ENCODE measurements at regions not wholly inside any gene's neighbourhood (a gene's known extent, or its start where the extent isn't known, plus 50 kb on each side); places are given as distances from the start of the nearest gene placed in this dataset.

DNA sequence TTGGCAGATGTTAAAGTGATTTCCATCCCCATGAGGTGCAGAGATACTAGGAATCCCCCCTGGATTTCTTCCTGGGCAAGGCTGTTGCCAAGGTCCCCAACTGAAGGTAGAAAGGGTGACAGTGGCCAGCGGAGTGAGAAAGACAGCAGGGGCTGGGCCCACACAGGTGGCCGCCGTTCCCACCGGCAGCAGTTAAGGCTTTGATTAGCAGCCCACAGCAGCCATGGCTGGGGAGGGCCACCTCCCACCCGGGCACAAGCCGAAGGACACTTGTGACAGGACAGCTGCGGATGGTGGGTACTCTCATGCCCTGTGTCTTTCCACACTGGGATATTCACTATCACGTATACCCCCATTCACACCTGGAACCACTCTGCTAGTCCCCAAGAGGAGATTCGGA is 63.9 kb upstream of the CDYL start:
- ChIA-PET POLR2A (no interaction called here), CTCF (no interaction called here)
- no peak for TF ChIP-seq CTCF (IDR thresholded peaks at IDR 0.05; ENCODE audit: insufficient read depth, low read length, missing control alignments)
- H3K4me3 ChIP-seq (ENCODE audit: low read depth, low read length) = no peak overlapping the region
- DNase-seq (ENCODE audit: low read depth, low spot score) = no peak

GRCh38 chr6:4707011-4707410 is 69.2 kb upstream of the CDYL start:
- no peak for TF ChIP-seq CTCF (IDR thresholded peaks at IDR 0.05; ENCODE audit: insufficient read depth, low read length, missing control alignments)
- no peak for DNase-seq (ENCODE audit: low read depth, low spot score)
- H3K4me3 ChIP-seq (ENCODE audit: low read depth, low read length) = no peak overlapping the region
- POLR2A ChIA-PET = no interaction called here
- CTCF ChIA-PET = no interaction called here

GRCh38 chr6:4705809-4706208 is 70.4 kb upstream of the CDYL start:
- H3K4me3 ChIP-seq (ENCODE audit: low read depth, low read length) = no peak overlapping the region
- POLR2A ChIA-PET = no interaction called here
- TF ChIP-seq CTCF (IDR thresholded peaks at IDR 0.05; ENCODE audit: insufficient read depth, low read length, missing control alignments) = no peak
- CTCF ChIA-PET = no interaction called here
- no peak for DNase-seq (ENCODE audit: low read depth, low spot score)

DNA sequence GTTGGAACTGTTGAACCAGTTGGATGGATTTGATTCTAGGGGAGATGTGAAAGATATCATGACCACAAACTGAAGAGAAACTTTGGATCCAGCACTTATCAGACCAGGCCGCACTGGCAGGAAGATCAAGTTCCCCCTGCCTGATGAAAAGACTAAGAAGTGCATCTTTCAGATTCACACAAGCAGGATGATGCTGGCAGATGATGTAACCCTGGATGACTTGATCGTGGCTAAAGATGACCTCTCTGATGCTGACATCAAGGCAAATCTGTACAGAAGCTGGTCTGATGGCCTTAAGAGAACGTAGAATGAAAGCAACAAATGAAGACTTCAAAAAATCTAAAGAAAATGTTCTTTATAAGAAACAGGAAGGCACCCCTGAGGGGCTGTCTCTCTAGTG is 72.8 kb upstream of the CDYL start:
- CTCF ChIA-PET = no interaction called here
- no peak overlapping the region for H3K4me3 ChIP-seq (ENCODE audit: low read depth, low read length)
- POLR2A ChIA-PET = no interaction called here
- no peak for TF ChIP-seq CTCF (IDR thresholded peaks at IDR 0.05; ENCODE audit: insufficient read depth, low read length, missing control alignments)
- DNase-seq (ENCODE audit: low read depth, low spot score) = no peak

DNA sequence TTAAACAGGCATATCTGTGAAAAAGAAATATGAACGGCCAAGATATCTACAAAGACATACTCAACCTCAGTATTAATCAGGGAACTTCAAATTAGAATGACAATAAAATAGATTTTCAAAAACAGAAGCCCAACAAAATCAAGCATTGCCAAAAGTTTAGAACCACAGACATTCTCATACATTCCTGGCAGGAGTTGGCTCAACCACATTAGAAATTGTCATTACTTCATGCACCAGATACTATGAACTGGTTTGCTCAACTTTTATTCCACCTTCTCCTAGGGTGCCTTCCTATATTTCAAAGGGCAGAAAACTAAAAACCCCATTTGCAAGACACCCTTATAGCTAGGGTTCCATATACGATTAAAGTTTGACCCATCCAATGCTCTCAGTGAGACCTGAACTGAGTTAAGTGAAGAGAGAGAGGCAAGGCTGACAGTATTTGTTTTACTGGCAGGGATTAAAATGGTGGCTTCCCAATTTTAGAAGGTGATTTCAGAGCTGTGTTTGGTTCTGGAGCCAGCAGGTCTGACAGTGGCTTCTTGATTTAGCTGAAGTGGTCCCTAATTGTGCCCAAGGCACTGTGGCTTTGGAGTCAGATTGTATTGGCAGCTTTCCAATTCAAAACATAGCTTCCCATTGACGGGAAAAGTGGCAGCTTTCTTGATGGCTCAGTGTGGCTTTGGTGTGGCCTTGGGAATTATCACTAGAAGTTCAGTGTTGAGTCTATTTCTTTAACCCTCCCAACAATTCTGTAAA is 77.1 kb upstream of the CDYL start:
- POLR2A ChIA-PET = no interaction called here
- no peak for TF ChIP-seq CTCF (IDR thresholded peaks at IDR 0.05; ENCODE audit: insufficient read depth, low read length, missing control alignments)
- no peak overlapping the region for H3K4me3 ChIP-seq (ENCODE audit: low read depth, low read length)
- CTCF ChIA-PET = no interaction called here
- no peak for DNase-seq (ENCODE audit: low read depth, low spot score)

- no peak overlapping the region for H3K4me3 ChIP-seq (ENCODE audit: low read depth, low read length)
- POLR2A ChIA-PET = no interaction called here
- TF ChIP-seq CTCF (IDR thresholded peaks at IDR 0.05; ENCODE audit: insufficient read depth, low read length, missing control alignments) = no peak
- no peak for DNase-seq (ENCODE audit: low read depth, low spot score)
- CTCF ChIA-PET = no interaction called here
Measured at GRCh38 chr6:4693173-4693970, 82.8 kb upstream of the CDYL start.
